ENCODE measurements at regions not wholly inside any gene's neighbourhood (a gene's known extent, or its start where the extent isn't known, plus 50 kb on each side); places are given as distances from the start of the nearest gene placed in this dataset.

GRCh38 chr2:189261916-189262315 is 82.4 kb upstream of the COL5A2 start:
- no peaks in the 10 kb centered on the region for H3K9me1 ChIP-seq (ENCODE audit: control insufficient read depth, extremely low read depth, insufficient read depth, low read length)
- DNase-seq (ENCODE audit: low read depth, low spot score) = no peak
- no peaks in the 10 kb centered on the region for H3K9me3 ChIP-seq (ENCODE audit: control insufficient read depth, low read depth, low read length)
- dilution Hi-C loops (cut with MboI; ENCODE audit: extremely low pct_ligation_motif_present, low sequenced_read_pairs) = no loop called here
- no peaks in the 10 kb centered on the region for H3K36me3 ChIP-seq (ENCODE audit: control insufficient read depth in 2 of 2, extremely low read depth in 1 of 2, insufficient read depth in 2 of 2, low read length in 2 of 2)
- no peak for FAIRE-seq
- H3K79me2 ChIP-seq (ENCODE audit: control insufficient read depth, insufficient read depth, low read length) = no peaks in the 10 kb centered on the region
- no peaks in the 10 kb centered on the region for H3K27me3 ChIP-seq (ENCODE audit: control insufficient read depth, extremely low read depth, insufficient read depth, low read length)
- TF ChIP-seq EZH2 (IDR thresholded peaks at IDR 0.05; ENCODE audit: low read length) (no peak), CTCF (optimal IDR thresholded peaks at IDR 0.05 in 1 of 3, IDR thresholded peaks at IDR 0.05 in 1 of 3, conservative IDR thresholded peaks at IDR 0.05 in 1 of 3; ENCODE audit: extremely low read depth in 1 of 3, insufficient read depth in 2 of 3, low read length in 3 of 3) (no peak)
- no peak overlapping the region for H2AFZ ChIP-seq (ENCODE audit: control insufficient read depth, low read length)
- H3K9ac ChIP-seq (ENCODE audit: control insufficient read depth, extremely low read depth, insufficient read depth, low read length) = no peak overlapping the region
- no peaks in the 10 kb centered on the region for H3K4me1 ChIP-seq (ENCODE audit: control insufficient read depth, extremely low read depth, insufficient read depth, low read length)
- no peaks in the 10 kb centered on the region for H4K20me1 ChIP-seq (ENCODE audit: control insufficient read depth, extremely low read depth, insufficient read depth, low read length)
- H3K27ac ChIP-seq (ENCODE audit: control insufficient read depth, insufficient read depth, low read length) = no peak overlapping the region
- H3K4me3 ChIP-seq (ENCODE audit: control insufficient read depth in 2 of 3, extremely low read depth in 1 of 3, insufficient read depth in 2 of 3, low read depth in 1 of 3, low read length in 3 of 3) = no peak overlapping the region
- no peak overlapping the region for H3K4me2 ChIP-seq (ENCODE audit: control insufficient read depth, extremely low read depth, insufficient read depth, low read depth, low read length)

DNA sequence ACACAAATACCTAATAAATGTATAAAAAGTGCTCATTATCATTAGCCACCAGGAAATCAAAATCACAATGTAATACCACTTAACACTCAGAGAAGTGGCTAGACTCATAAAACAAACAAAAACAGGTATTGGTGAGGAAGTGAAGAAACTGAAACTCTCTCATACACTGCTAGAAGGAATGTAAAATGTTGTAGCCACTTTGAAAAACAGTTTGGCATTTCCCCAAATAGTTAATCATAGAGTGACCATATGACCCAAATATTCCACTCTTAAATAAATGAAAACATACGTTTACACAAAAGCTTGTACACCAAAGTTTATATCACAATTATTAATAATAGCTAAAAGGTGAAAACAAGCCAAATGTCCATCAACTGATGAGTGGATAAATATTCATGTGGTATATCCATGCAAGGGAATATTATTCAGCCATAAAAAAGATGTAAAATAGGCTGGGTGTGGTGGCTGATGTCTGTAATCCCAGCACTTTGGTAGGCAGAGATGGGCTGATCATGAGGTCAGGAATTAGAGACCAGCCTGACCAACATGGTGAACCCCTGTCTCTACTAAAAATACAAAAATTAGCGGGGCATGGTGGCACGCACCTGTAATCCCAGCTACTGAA is 86.2 kb upstream of the COL5A2 start:
- Histone ChIP-seq H3K36me3 (ENCODE audit: control insufficient read depth in 2 of 2, extremely low read depth in 1 of 2, insufficient read depth in 2 of 2, low read length in 2 of 2) (no peaks in the 10 kb centered on the region), H4K20me1 (ENCODE audit: control insufficient read depth, extremely low read depth, insufficient read depth, low read length) (no peaks in the 10 kb centered on the region), H3K27ac (ENCODE audit: control insufficient read depth, insufficient read depth, low read length) (no peak overlapping the region), H3K9me3 (ENCODE audit: control insufficient read depth, low read depth, low read length) (no peaks in the 10 kb centered on the region), H2AFZ (ENCODE audit: control insufficient read depth, low read length) (no peak overlapping the region), H3K4me1 (ENCODE audit: control insufficient read depth, extremely low read depth, insufficient read depth, low read length) (no peaks in the 10 kb centered on the region), H3K27me3 (ENCODE audit: control insufficient read depth, extremely low read depth, insufficient read depth, low read length) (no peaks in the 10 kb centered on the region), H3K4me2 (ENCODE audit: control insufficient read depth, extremely low read depth, insufficient read depth, low read depth, low read length) (no peak overlapping the region), H3K9me1 (ENCODE audit: control insufficient read depth, extremely low read depth, insufficient read depth, low read length) (no peaks in the 10 kb centered on the region), H3K4me3 (ENCODE audit: control insufficient read depth in 2 of 3, extremely low read depth in 1 of 3, insufficient read depth in 2 of 3, low read depth in 1 of 3, low read length in 3 of 3) (no peak overlapping the region), H3K9ac (ENCODE audit: control insufficient read depth, extremely low read depth, insufficient read depth, low read length) (no peak overlapping the region), H3K79me2 (ENCODE audit: control insufficient read depth, insufficient read depth, low read length) (no peaks in the 10 kb centered on the region)
- DNase-seq (ENCODE audit: low read depth, low spot score) = no peak
- FAIRE-seq = no peak
- no peak for TF ChIP-seq EZH2 (IDR thresholded peaks at IDR 0.05; ENCODE audit: low read length)
- TF ChIP-seq CTCF (optimal IDR thresholded peaks at IDR 0.05 in 1 of 3, IDR thresholded peaks at IDR 0.05 in 1 of 3, conservative IDR thresholded peaks at IDR 0.05 in 1 of 3; ENCODE audit: extremely low read depth in 1 of 3, insufficient read depth in 2 of 3, low read length in 3 of 3) = no peak
- dilution Hi-C loops (cut with MboI; ENCODE audit: extremely low pct_ligation_motif_present, low sequenced_read_pairs) = no loop called here

Measured in keratinocyte (primary cell).